WTC11 (cell line): ENCODE measurements at regions not wholly inside any gene's neighbourhood (a gene's known extent, or its start where the extent isn't known, plus 50 kb on each side); places are given as distances from the start of the nearest gene placed in this dataset.

Experiments
- ATAC-seq: fragments of 200-7000 bp; cut with Tn5 transposase; 2 replicates; pipeline ENCODE4 v1.10.0; 2021; ENCODE audit warnings: mild to moderate bottlenecking, moderate library complexity
- CTCF ChIA-PET: fragments of 300-600 bp; sonication (Branson Sonifier 250); formaldehyde crosslinking; loops from one replicate; lab custom pipeline; 2021; ENCODE audit warnings: antibody characterized with exemption; lab: Charles Lee
- POLR2A ChIA-PET: fragments of 350-600 bp; sonication (Branson Sonifier 250); formaldehyde crosslinking; loops from one replicate; lab custom pipeline; 2021; ENCODE audit warnings: antibody characterized with exemption; lab: Charles Lee
- DNase-seq: peaks from one replicate; pipeline ENCODE4 v3.0.0; 2021; ENCODE audit warnings: low spot score
- H3K27ac Mint-ChIP-seq: 2 replicates; pipeline ENCODE4 v1.8.0; 2021; ENCODE audit warnings: mixed read lengths
- H3K27me3 Mint-ChIP-seq: 2 replicates; pipeline ENCODE4 v1.8.0; 2021; ENCODE audit warnings: low read depth, mild to moderate bottlenecking, moderate library complexity, mixed read lengths
- H3K36me3 Mint-ChIP-seq: 2 replicates; pipeline ENCODE4 v1.8.0; 2021; ENCODE audit warnings: mixed read lengths
- H3K4me1 Mint-ChIP-seq: 2 replicates; pipeline ENCODE4 v1.8.0; 2022; ENCODE audit warnings: mixed read lengths
- H3K4me3 Mint-ChIP-seq: 2 replicates; pipeline ENCODE4 v1.8.0; 2021; ENCODE audit warnings: mild to moderate bottlenecking, moderate library complexity, mixed read lengths
- H3K9me3 Mint-ChIP-seq: 2 replicates; pipeline ENCODE4 v1.8.0; 2021; ENCODE audit warnings: mixed read lengths
- ATF1 ChIP-seq: sonication (generic); formaldehyde crosslinking; IDR thresholded peaks from 2 replicates; pipeline ENCODE4 v1.8.1; 2023; ENCODE audit warnings: mild to moderate bottlenecking, moderate library complexity, missing genetic modification reagents
- CREB1 ChIP-seq: sonication (generic); formaldehyde crosslinking; IDR thresholded peaks from 2 replicates; pipeline ENCODE4 v1.8.0; 2023; ENCODE audit warnings: mild to moderate bottlenecking, missing genetic modification reagents
- FOXJ3 ChIP-seq: sonication (generic); formaldehyde crosslinking; IDR thresholded peaks from 2 replicates; pipeline ENCODE4 v1.9.0; 2021; ENCODE audit warnings: missing genetic modification reagents, mild to moderate bottlenecking, borderline replicate concordance
- NFE2L1 ChIP-seq: sonication (generic); formaldehyde crosslinking; IDR thresholded peaks from 2 replicates; pipeline ENCODE4 v1.8.1; 2023; ENCODE audit warnings: missing genetic modification reagents
- NFYB ChIP-seq: sonication (generic); formaldehyde crosslinking; conservative IDR thresholded peaks from 2 replicates; pipeline ENCODE4 v1.8.0; 2022; ENCODE audit warnings: low read depth, missing genetic modification reagents
- NR1H2 ChIP-seq: sonication (generic); formaldehyde crosslinking; IDR thresholded peaks from 2 replicates; pipeline ENCODE4 v1.9.0; 2021; ENCODE audit warnings: mild to moderate bottlenecking, moderate library complexity, missing genetic modification reagents
- PRRX2 ChIP-seq: fragments of 250-450 bp; sonication (Bioruptor Pico); IDR thresholded peaks from 2 replicates; pipeline ENCODE4 v1.8.0; 2021; ENCODE audit warnings: mild to moderate bottlenecking
- SMAD3 ChIP-seq: sonication (generic); formaldehyde crosslinking; IDR thresholded peaks from 2 replicates; pipeline ENCODE4 v1.8.0; 2022; ENCODE audit warnings: missing genetic modification reagents, mild to moderate bottlenecking, borderline replicate concordance
- TEAD1 ChIP-seq: sonication (generic); formaldehyde crosslinking; IDR thresholded peaks from 2 replicates; pipeline ENCODE4 v1.8.0; 2022; ENCODE audit warnings: mild to moderate bottlenecking, missing genetic modification reagents
- ZNF121 ChIP-seq: sonication (generic); formaldehyde crosslinking; IDR thresholded peaks from 2 replicates; pipeline ENCODE4 v1.8.0; 2023; ENCODE audit warnings: missing genetic modification reagents
- ZNF232 ChIP-seq: sonication (generic); formaldehyde crosslinking; IDR thresholded peaks from 2 replicates; pipeline ENCODE4 v1.8.0; 2022; ENCODE audit warnings: mild to moderate bottlenecking, missing genetic modification reagents
- ZNF423 ChIP-seq: fragments of 250-450 bp; sonication (Bioruptor Pico); IDR thresholded peaks from 2 replicates; pipeline ENCODE4 v2.1.2; 2022; ENCODE audit warnings: mild to moderate bottlenecking, moderate library complexity
- TF ChIP-seq, protein P1 (sequence below): fragments of 250-450 bp; sonication (Bioruptor Pico); IDR thresholded peaks from 2 replicates; pipeline ENCODE4 v1.9.0; 2021; ENCODE audit warnings: moderate library complexity, mild to moderate bottlenecking, inconsistent platforms, borderline replicate concordance
- TF ChIP-seq, protein P2 (sequence below): sonication (generic); formaldehyde crosslinking; IDR thresholded peaks from 2 replicates; pipeline ENCODE4 v1.8.1; 2022; ENCODE audit warnings: mild to moderate bottlenecking, missing genetic modification reagents, moderate library complexity, borderline replicate concordance
- TF ChIP-seq, protein P3 (sequence below): fragments of 250-450 bp; sonication (Bioruptor Pico); IDR thresholded peaks from 2 replicates; pipeline ENCODE4 v1.9.0; 2021; ENCODE audit warnings: mild to moderate bottlenecking
- TF ChIP-seq, protein P4 (sequence below): sonication (generic); formaldehyde crosslinking; IDR thresholded peaks from 2 replicates; pipeline ENCODE4 v1.8.0; 2022; ENCODE audit warnings: missing genetic modification reagents
- TF ChIP-seq, protein P5 (sequence below): sonication (generic); formaldehyde crosslinking; IDR thresholded peaks from 2 replicates; pipeline ENCODE4 v1.8.1; 2023; ENCODE audit warnings: mild to moderate bottlenecking, missing genetic modification reagents
- TF ChIP-seq, protein P6 (sequence below): sonication (generic); formaldehyde crosslinking; conservative IDR thresholded peaks from 2 replicates; pipeline ENCODE4 v1.8.1; 2022; ENCODE audit warnings: mild to moderate bottlenecking, missing genetic modification reagents
- TF ChIP-seq, protein P7 (sequence below): fragments of 200-600 bp; IDR thresholded peaks from 2 replicates; pipeline ENCODE4 v1.8.0; 2022; ENCODE audit warnings: antibody characterized with exemption

DNA sequence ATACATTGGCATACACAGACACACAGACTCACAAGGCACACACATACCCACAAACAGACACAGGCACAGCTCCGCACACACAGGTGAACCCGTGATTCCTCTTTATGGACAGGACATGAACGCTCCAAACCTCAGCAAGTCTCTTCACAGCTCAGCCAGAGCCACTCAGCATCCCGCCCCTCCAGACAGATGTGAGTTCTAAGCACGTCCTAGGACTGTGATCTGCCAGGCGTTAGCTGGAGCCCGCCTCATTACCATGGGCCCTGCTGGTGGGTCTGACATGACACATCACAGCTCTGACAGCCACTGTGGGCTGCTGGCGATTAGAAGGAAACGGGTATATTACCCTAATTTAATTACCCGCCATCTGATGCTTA is 176.7 kb upstream of the PPP2R2D start:
- H3K36me3 Mint-ChIP-seq: no peaks in the 10 kb centered on the region
- DNase-seq: no peak
- H3K9me3 Mint-ChIP-seq: peaks cover 6% of the 10 kb centered on the region
- ChIA-PET POLR2A (no interaction called here), CTCF (no interaction called here)
- no peak for TF ChIP-seq ZNF423 (CRISPR knock-in tag)
- TF ChIP-seq NFE2L1 (CRISPR knock-in tag): no peak
- no peak for TF ChIP-seq SMAD3 (CRISPR knock-in tag)
- no peak for TF ChIP-seq ZNF232 (CRISPR knock-in tag)
- TF ChIP-seq CREB1: no peak
- no peak for TF ChIP-seq ATF1 (CRISPR knock-in tag)
- TF ChIP-seq, protein P1, sequence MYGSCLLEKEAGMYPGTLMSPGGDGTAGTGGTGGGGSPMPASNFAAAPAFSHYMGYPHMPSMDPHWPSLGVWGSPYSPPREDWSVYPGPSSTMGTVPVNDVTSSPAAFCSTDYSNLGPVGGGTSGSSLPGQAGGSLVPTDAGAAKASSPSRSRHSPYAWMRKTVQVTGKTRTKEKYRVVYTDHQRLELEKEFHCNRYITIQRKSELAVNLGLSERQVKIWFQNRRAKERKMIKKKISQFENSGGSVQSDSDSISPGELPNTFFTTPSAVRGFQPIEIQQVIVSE: no peak
- no peak for TF ChIP-seq ZNF121
- no peak for TF ChIP-seq PRRX2 (CRISPR knock-in tag)
- TF ChIP-seq, protein P2, sequence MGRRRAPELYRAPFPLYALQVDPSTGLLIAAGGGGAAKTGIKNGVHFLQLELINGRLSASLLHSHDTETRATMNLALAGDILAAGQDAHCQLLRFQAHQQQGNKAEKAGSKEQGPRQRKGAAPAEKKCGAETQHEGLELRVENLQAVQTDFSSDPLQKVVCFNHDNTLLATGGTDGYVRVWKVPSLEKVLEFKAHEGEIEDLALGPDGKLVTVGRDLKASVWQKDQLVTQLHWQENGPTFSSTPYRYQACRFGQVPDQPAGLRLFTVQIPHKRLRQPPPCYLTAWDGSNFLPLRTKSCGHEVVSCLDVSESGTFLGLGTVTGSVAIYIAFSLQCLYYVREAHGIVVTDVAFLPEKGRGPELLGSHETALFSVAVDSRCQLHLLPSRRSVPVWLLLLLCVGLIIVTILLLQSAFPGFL: no peak
- TF ChIP-seq NFYB: no peak
- TF ChIP-seq, protein P3, sequence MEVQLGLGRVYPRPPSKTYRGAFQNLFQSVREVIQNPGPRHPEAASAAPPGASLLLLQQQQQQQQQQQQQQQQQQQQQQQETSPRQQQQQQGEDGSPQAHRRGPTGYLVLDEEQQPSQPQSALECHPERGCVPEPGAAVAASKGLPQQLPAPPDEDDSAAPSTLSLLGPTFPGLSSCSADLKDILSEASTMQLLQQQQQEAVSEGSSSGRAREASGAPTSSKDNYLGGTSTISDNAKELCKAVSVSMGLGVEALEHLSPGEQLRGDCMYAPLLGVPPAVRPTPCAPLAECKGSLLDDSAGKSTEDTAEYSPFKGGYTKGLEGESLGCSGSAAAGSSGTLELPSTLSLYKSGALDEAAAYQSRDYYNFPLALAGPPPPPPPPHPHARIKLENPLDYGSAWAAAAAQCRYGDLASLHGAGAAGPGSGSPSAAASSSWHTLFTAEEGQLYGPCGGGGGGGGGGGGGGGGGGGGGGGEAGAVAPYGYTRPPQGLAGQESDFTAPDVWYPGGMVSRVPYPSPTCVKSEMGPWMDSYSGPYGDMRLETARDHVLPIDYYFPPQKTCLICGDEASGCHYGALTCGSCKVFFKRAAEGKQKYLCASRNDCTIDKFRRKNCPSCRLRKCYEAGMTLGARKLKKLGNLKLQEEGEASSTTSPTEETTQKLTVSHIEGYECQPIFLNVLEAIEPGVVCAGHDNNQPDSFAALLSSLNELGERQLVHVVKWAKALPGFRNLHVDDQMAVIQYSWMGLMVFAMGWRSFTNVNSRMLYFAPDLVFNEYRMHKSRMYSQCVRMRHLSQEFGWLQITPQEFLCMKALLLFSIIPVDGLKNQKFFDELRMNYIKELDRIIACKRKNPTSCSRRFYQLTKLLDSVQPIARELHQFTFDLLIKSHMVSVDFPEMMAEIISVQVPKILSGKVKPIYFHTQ (CRISPR knock-in tag): no peak
- TF ChIP-seq, protein P4, sequence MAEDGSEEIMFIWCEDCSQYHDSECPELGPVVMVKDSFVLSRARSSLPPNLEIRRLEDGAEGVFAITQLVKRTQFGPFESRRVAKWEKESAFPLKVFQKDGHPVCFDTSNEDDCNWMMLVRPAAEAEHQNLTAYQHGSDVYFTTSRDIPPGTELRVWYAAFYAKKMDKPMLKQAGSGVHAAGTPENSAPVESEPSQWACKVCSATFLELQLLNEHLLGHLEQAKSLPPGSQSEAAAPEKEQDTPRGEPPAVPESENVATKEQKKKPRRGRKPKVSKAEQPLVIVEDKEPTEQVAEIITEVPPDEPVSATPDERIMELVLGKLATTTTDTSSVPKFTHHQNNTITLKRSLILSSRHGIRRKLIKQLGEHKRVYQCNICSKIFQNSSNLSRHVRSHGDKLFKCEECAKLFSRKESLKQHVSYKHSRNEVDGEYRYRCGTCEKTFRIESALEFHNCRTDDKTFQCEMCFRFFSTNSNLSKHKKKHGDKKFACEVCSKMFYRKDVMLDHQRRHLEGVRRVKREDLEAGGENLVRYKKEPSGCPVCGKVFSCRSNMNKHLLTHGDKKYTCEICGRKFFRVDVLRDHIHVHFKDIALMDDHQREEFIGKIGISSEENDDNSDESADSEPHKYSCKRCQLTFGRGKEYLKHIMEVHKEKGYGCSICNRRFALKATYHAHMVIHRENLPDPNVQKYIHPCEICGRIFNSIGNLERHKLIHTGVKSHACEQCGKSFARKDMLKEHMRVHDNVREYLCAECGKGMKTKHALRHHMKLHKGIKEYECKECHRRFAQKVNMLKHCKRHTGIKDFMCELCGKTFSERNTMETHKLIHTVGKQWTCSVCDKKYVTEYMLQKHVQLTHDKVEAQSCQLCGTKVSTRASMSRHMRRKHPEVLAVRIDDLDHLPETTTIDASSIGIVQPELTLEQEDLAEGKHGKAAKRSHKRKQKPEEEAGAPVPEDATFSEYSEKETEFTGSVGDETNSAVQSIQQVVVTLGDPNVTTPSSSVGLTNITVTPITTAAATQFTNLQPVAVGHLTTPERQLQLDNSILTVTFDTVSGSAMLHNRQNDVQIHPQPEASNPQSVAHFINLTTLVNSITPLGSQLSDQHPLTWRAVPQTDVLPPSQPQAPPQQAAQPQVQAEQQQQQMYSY (CRISPR knock-in tag): no peak
- TF ChIP-seq, protein P5, sequence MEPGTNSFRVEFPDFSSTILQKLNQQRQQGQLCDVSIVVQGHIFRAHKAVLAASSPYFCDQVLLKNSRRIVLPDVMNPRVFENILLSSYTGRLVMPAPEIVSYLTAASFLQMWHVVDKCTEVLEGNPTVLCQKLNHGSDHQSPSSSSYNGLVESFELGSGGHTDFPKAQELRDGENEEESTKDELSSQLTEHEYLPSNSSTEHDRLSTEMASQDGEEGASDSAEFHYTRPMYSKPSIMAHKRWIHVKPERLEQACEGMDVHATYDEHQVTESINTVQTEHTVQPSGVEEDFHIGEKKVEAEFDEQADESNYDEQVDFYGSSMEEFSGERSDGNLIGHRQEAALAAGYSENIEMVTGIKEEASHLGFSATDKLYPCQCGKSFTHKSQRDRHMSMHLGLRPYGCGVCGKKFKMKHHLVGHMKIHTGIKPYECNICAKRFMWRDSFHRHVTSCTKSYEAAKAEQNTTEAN: no peak
- TF ChIP-seq, protein P6, sequence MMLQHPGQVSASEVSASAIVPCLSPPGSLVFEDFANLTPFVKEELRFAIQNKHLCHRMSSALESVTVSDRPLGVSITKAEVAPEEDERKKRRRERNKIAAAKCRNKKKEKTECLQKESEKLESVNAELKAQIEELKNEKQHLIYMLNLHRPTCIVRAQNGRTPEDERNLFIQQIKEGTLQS (CRISPR knock-in tag): no peak
- TF ChIP-seq FOXJ3 (CRISPR knock-in tag): no peak
- no peak for TF ChIP-seq TEAD1 (CRISPR knock-in tag)
- no peak for TF ChIP-seq NR1H2 (CRISPR knock-in tag)
- TF ChIP-seq, protein P7, sequence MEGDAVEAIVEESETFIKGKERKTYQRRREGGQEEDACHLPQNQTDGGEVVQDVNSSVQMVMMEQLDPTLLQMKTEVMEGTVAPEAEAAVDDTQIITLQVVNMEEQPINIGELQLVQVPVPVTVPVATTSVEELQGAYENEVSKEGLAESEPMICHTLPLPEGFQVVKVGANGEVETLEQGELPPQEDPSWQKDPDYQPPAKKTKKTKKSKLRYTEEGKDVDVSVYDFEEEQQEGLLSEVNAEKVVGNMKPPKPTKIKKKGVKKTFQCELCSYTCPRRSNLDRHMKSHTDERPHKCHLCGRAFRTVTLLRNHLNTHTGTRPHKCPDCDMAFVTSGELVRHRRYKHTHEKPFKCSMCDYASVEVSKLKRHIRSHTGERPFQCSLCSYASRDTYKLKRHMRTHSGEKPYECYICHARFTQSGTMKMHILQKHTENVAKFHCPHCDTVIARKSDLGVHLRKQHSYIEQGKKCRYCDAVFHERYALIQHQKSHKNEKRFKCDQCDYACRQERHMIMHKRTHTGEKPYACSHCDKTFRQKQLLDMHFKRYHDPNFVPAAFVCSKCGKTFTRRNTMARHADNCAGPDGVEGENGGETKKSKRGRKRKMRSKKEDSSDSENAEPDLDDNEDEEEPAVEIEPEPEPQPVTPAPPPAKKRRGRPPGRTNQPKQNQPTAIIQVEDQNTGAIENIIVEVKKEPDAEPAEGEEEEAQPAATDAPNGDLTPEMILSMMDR: no peak
- peaks cover 31% of the 10 kb centered on the region for H3K27me3 Mint-ChIP-seq
- no peak overlapping the region for H3K4me3 Mint-ChIP-seq
- no peak overlapping the region for H3K27ac Mint-ChIP-seq
- H3K4me1 Mint-ChIP-seq: peaks cover 32% of the 10 kb centered on the region
- ATAC-seq: no peak
